Natural killer cell treated with Interleukin-12 subunit alpha and Interleukin-12 subunit beta and Interleukin-15 and Interleukin-18, amount 100 ng/mL, for 72 hours (primary cell): ENCODE measurements at regions not wholly inside any gene's neighbourhood (a gene's known extent, or its start where the extent isn't known, plus 50 kb on each side); places are given as distances from the start of the nearest gene placed in this dataset.

Experiments
- ATAC-seq, 2 donors: fragments of 150-1000 bp; cut with Tn5 transposase in 1 of 2; sonication (Bioruptor Pico), chemical (Tn5 transposase) in 1 of 2; 2 replicates each; pipeline ENCODE4 v1.10.0; 2021
- DNase-seq: peaks from one replicate; pipeline ENCODE4 v3.0.0; 2022; ENCODE audit warnings: low spot score
- H3K27ac Mint-ChIP-seq, 2 donors: 1 replicate in 1 of 2; 2 replicates in 1 of 2; pipeline ENCODE4 v1.8.0; 2022; ENCODE audit warnings: mixed read lengths in 2 of 2, mild to moderate bottlenecking in 1 of 2, moderate library complexity in 1 of 2
- H3K27me3 Mint-ChIP-seq, 2 donors: 1 replicate in 1 of 2; 2 replicates in 1 of 2; pipeline ENCODE4 v1.8.0; 2022; ENCODE audit warnings: mixed read lengths in 2 of 2
- H3K36me3 Mint-ChIP-seq: one replicate; pipeline ENCODE4 v1.8.0; 2022; ENCODE audit warnings: mixed read lengths
- H3K4me1 Mint-ChIP-seq, 2 donors: 1 replicate in 1 of 2; 2 replicates in 1 of 2; pipeline ENCODE4 v1.8.0; 2022; ENCODE audit warnings: low read depth in 2 of 2, mixed read lengths in 2 of 2, mild to moderate bottlenecking in 1 of 2
- H3K4me3 Mint-ChIP-seq: one replicate; pipeline ENCODE4 v1.8.0; 2022; ENCODE audit warnings: mixed read lengths
- H3K9me3 Mint-ChIP-seq: 2 replicates; pipeline ENCODE4 v1.8.0; 2022; ENCODE audit warnings: mixed read lengths

DNA sequence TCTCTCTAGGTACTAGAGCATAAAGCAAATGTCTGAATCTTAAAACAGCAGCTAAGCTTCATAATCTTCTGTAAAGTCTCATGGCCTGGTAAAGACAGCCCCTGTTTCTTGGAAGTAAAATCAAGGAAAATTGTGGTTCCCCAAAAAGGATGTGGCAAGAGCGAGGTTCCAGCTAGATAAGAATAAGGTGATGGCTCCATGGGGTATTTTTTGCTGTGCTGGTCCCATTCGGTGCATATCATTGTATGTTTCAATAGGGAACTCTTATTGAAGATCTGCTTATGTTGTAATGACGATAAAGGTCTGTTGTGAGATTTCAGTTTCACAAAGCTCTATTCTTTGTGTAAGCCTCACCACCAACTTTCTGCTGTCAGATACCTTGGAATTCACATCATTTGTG lies 316.9 kb upstream of the NOCT start:
- no peak overlapping the region for H3K27ac Mint-ChIP-seq
- ATAC-seq: no peak

DNA sequence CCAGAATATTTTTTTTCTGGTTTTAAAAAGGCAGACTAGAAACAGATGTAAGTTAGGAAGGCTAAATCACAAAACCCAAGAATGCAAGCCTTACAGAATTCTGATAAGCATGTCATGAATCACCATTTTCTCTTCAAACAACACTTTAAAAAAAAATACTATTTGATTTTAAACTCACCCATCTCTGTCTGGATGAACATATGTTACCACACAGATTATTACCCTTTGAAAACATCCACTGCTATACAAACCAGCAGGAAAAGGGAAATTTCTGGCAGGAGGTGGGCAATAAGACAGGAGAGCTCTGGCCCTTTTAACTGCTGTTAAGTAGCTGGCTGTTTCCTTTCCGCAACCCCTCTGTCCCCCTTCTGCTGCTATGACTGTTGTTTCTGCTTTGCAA lies 317.7 kb upstream of the NOCT start:
- H3K36me3 Mint-ChIP-seq: no peaks in the 10 kb centered on the region
- H3K9me3 Mint-ChIP-seq: no peaks in the 10 kb centered on the region
- ATAC-seq (no peak), DNase-seq (no peak)
- no peak overlapping the region for H3K27ac Mint-ChIP-seq
- no peaks in the 10 kb centered on the region for H3K4me1 Mint-ChIP-seq
- H3K4me3 Mint-ChIP-seq: no peak overlapping the region
- H3K27me3 Mint-ChIP-seq: peaks cover 6 to 13% of the 10 kb centered on the region in 2 donors

More for the DNA sequence above, 316.9 kb upstream of the NOCT start:
- peaks cover 5% of the 10 kb centered on the region for H3K9me3 Mint-ChIP-seq
- H3K36me3 Mint-ChIP-seq: no peaks in the 10 kb centered on the region
- no peak for DNase-seq
- H3K4me1 Mint-ChIP-seq: no peaks in the 10 kb centered on the region
- H3K27me3 Mint-ChIP-seq: peaks cover 9 to 13% of the 10 kb centered on the region in 2 donors
- no peak overlapping the region for H3K4me3 Mint-ChIP-seq

GRCh38 chr4:138696771-138697170 lies 318.8 kb upstream of the NOCT start:
- H3K4me1 Mint-ChIP-seq: no peaks in the 10 kb centered on the region
- ATAC-seq (no peak), DNase-seq (no peak)
- H3K27me3 Mint-ChIP-seq: peaks cover 6 to 13% of the 10 kb centered on the region in 2 donors
- H3K27ac Mint-ChIP-seq: no peak overlapping the region
- H3K4me3 Mint-ChIP-seq: no peak overlapping the region
- H3K36me3 Mint-ChIP-seq: no peaks in the 10 kb centered on the region
- no peaks in the 10 kb centered on the region for H3K9me3 Mint-ChIP-seq

DNA sequence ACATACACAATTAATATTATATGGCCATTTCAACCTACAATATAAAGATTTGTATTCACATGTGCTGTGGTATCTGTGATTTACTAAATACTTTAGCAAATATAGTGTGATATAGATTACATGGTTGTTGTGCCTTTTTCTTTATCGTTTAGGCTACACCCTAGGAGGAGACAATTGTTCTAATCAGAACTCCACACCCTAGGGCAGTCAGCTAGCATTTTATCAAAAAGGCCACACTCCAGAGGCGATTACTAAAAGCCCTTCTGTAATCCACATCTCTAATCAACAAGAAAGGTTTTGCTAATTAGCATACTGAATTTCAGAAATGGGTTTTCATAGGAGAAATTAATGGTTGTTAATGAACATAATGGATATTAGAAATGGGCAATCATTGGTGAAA lies 319.5 kb upstream of the NOCT start:
- Mint-ChIP-seq H3K36me3 (no peaks in the 10 kb centered on the region), H3K9me3 (no peaks in the 10 kb centered on the region), H3K4me3 (no peak overlapping the region), H3K27ac (no peak overlapping the region), H3K4me1 (no peaks in the 10 kb centered on the region), H3K27me3 (peaks cover 6 to 13% of the 10 kb centered on the region in 2 donors)
- no peak for ATAC-seq
- no peak for DNase-seq

DNA sequence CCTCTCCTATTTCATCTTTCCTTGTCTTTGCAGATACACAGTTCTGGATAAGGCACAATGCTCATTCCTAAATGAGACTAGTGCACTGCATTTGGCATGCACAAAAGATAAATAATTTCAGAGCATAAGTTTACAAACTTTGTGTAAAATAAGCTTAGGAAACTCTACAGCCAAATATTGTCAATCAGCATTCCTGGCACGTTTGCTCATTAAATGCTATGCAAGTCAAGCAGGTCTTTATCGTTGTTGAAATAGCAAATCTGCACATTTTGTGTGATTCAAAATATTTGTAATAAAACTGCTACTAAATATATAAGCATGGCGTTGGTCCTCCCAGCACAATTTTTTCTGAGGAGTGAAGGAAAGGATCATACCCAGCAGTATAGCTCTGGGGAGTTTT lies 322.1 kb upstream of the NOCT start:
- H3K36me3 Mint-ChIP-seq: no peaks in the 10 kb centered on the region
- ATAC-seq (no peak), DNase-seq (no peak)
- no peak overlapping the region for H3K4me3 Mint-ChIP-seq
- H3K9me3 Mint-ChIP-seq: no peaks in the 10 kb centered on the region
- peaks cover 8 to 13% of the 10 kb centered on the region in 2 donors for H3K27me3 Mint-ChIP-seq
- no peak overlapping the region for H3K27ac Mint-ChIP-seq
- no peaks in the 10 kb centered on the region for H3K4me1 Mint-ChIP-seq

DNA sequence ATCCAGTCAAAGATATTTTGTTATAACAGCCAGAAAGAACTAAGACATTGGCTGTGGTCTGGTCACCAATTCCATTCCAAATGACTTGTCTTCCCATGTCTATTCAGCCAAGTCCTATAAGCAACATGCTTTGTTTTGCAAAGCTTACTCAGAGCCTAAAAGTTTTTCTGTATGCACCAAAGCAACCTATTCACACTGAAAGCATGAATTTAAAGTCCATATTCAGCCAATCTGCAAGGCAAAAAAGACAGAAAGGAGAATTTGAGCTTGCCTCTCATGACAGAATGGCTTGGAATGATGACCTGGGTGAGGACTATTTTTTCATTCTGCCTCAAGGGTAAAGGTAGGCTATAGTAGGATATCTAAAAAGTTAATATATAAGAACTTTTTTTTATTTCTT lies 323.2 kb upstream of the NOCT start:
- no peak for DNase-seq
- peaks cover 8 to 13% of the 10 kb centered on the region in 2 donors for H3K27me3 Mint-ChIP-seq
- H3K4me3 Mint-ChIP-seq: no peak overlapping the region

DNA sequence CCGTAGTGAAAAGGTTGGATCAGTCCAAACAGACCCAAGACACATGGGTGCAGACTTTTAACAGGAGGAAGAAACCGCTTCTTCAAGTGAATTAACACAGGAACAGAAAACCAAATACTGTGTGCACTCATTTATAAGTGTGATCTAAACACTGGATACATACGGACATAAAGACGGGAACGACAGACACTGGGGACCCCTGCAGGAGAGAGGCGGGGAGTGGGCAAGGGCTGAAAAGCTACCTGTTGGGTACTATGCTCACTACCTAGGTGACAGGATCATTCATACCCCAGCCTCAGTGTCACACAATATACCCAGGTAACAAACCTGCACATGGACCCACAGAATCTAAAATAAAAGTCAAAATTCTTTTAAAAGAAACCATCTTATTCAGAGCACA lies 326.0 kb upstream of the NOCT start:
- DNase-seq (no peak), ATAC-seq (no peak)
- no peaks in the 10 kb centered on the region for H3K9me3 Mint-ChIP-seq
- H3K4me1 Mint-ChIP-seq: no peaks in the 10 kb centered on the region
- H3K27me3 Mint-ChIP-seq: peaks cover 4 to 6% of the 10 kb centered on the region in 2 donors
- H3K4me3 Mint-ChIP-seq: no peak overlapping the region
- H3K36me3 Mint-ChIP-seq: no peaks in the 10 kb centered on the region
- no peak overlapping the region for H3K27ac Mint-ChIP-seq

More for the DNA sequence above, 323.2 kb upstream of the NOCT start:
- Mint-ChIP-seq H3K4me1 (no peaks in the 10 kb centered on the region), H3K27ac (no peak overlapping the region), H3K9me3 (no peaks in the 10 kb centered on the region), H3K36me3 (no peaks in the 10 kb centered on the region)
- no peak for ATAC-seq

- H3K36me3 Mint-ChIP-seq: no peaks in the 10 kb centered on the region
- H3K27me3 Mint-ChIP-seq: peaks cover under 1 to 4% of the 10 kb centered on the region in 2 donors
- H3K9me3 Mint-ChIP-seq: no peaks in the 10 kb centered on the region
- DNase-seq: no peak
- no peaks in the 10 kb centered on the region for H3K4me1 Mint-ChIP-seq
- H3K4me3 Mint-ChIP-seq: no peak overlapping the region
- no peak for ATAC-seq
- H3K27ac Mint-ChIP-seq: no peak overlapping the region
Observed at GRCh38 chr4:138689187-138689586, 326.4 kb upstream of the NOCT start.

DNA sequence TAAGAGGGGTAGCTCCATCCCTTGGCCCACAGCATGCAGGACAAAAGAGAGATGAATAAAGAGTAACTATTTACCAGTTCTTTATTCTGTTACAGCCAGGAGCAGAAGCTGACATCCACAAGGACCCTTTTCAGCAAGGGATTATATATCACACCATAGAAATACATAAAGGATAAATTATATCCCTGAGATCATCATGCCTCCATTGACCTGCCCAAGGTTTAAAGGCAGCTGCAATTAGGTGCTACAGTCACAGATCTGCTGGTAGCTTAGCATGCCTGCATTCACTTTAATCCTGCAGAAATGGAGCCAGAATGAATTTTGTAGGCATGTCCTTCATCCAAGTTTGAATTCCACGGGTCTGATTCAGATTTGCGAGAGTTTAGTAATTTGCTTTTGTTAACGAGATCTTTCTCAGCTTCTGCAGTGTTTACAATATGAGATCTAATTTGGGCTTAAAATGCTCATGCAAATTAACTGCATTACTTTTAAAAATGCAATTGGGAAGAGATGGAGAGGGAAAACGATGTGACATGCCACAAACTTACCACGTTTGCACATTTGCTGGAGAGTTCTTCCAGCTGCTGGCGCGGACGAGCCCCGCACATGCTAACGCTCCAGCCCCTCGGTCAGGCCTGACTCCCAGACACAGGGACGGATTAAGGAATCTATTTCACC lies 327.0 kb upstream of the NOCT start:
- Mint-ChIP-seq H3K36me3 (no peaks in the 10 kb centered on the region), H3K9me3 (no peaks in the 10 kb centered on the region), H3K27me3 (peaks cover 0 to 2% of the 10 kb centered on the region in 2 donors), H3K4me1 (no peaks in the 10 kb centered on the region), H3K27ac (no peak overlapping the region), H3K4me3 (no peak overlapping the region)
- no peak for ATAC-seq
- DNase-seq: no peak

DNA sequence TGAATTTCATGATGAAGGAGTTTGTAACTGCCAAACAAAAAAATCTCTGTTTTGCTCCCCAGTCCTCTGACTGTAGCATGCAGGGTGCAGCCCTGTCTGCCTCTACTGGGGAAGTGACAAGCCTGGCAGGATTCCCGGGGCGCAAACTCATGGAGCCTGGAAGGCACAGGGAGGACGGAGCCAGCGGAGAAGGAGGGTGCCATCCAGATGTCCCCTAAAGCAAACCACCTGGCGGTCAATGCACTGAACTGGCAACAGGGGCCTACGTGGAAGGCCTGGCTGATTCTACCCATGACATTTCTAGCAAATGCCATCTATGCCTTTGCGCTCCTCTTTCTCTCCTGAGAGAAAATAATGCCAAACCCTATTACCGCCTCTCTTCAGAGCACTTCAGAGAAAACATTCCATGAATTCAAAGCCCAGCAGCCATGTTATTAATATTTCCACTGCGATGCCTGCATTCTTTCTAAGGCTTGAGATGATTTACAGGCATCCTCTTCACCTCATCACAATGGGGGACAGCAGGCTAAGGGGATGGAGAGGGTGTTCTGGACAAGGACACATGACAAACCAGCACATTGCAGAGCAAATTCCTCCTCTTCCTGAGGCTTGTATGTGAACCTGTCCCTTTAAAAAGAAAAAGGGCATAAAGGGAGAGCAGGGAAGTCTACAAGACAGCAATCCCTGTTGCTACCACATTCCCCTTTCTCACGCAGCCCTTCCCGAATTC lies 329.3 kb upstream of the NOCT start:
- Mint-ChIP-seq H3K36me3 (no peaks in the 10 kb centered on the region), H3K4me3 (no peak overlapping the region), H3K9me3 (no peaks in the 10 kb centered on the region), H3K4me1 (no peaks in the 10 kb centered on the region), H3K27ac (no peak overlapping the region), H3K27me3 (peaks cover 10 to 16% of the 10 kb centered on the region in 2 donors)
- DNase-seq (no peak), ATAC-seq (no peak)

DNA sequence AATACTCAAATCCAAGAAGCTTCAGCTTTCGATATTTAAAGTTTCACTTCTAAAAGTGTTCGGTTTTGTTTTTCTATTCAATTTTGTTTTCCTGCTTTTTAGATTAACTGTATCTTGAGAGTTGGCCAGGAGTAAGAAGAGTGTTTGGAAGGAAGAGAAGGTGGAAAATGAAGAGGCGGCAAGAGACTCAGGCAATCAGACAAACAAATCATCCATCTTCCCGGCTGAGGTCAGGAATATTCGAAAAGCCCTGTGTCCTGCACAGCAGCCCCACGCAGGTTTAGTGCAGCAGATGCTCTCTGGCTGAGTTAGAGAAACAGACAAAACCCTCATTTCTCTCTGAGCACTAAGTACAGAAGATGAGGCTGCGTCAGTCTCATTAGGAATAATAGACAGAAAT lies 330.3 kb upstream of the NOCT start:
- Mint-ChIP-seq H3K9me3 (no peaks in the 10 kb centered on the region), H3K27me3 (peaks cover 10 to 16% of the 10 kb centered on the region in 2 donors), H3K4me1 (no peaks in the 10 kb centered on the region), H3K4me3 (no peak overlapping the region), H3K27ac (no peak overlapping the region), H3K36me3 (no peaks in the 10 kb centered on the region)
- DNase-seq (no peak), ATAC-seq (no peak)

DNA sequence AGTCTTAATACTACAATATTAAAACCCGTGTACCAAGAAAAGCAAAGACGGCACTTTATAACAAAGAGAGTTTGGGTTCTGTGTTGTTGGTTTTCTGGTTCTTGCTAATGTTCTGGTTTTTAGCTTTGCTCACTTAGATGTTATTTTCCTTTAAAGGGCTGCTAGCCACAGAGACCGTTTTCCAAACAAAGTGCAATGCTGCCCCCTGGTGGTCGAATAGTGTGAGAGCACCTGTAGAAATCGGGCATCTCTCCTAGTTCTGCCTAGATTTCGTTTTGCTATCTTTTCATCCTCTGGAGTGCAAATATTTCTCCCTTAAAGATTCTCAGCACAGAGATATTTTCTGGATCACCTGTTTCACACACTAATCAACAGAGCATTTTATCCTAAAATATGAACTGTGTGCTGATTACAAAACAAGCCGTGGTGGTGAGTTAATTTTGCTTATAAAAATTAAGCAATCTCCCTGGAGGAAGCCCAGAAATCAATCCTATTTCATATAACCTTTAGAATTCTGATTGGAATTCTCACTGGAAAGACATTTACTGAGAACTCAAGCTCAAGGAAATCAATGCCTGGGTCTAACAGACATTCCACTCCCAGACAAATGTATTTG lies 334.5 kb upstream of the NOCT start:
- H3K36me3 Mint-ChIP-seq: no peaks in the 10 kb centered on the region
- no peak for ATAC-seq
- no peaks in the 10 kb centered on the region for H3K4me1 Mint-ChIP-seq
- no peak overlapping the region for H3K4me3 Mint-ChIP-seq
- DNase-seq: peak; percentile 62
- no peak overlapping the region for H3K27ac Mint-ChIP-seq
- no peaks in the 10 kb centered on the region for H3K9me3 Mint-ChIP-seq
- H3K27me3 Mint-ChIP-seq: peaks cover 11 to 27% of the 10 kb centered on the region in 2 donors

- no peak overlapping the region for H3K4me3 Mint-ChIP-seq
- H3K9me3 Mint-ChIP-seq: no peaks in the 10 kb centered on the region
- H3K27me3 Mint-ChIP-seq: peaks cover 11 to 27% of the 10 kb centered on the region in 2 donors
- H3K36me3 Mint-ChIP-seq: no peaks in the 10 kb centered on the region
- H3K4me1 Mint-ChIP-seq: no peaks in the 10 kb centered on the region
- ATAC-seq: no peak
- DNase-seq: no peak
- no peak overlapping the region for H3K27ac Mint-ChIP-seq
Observed at GRCh38 chr4:138680256-138680655, 335.3 kb upstream of the NOCT start.

DNA sequence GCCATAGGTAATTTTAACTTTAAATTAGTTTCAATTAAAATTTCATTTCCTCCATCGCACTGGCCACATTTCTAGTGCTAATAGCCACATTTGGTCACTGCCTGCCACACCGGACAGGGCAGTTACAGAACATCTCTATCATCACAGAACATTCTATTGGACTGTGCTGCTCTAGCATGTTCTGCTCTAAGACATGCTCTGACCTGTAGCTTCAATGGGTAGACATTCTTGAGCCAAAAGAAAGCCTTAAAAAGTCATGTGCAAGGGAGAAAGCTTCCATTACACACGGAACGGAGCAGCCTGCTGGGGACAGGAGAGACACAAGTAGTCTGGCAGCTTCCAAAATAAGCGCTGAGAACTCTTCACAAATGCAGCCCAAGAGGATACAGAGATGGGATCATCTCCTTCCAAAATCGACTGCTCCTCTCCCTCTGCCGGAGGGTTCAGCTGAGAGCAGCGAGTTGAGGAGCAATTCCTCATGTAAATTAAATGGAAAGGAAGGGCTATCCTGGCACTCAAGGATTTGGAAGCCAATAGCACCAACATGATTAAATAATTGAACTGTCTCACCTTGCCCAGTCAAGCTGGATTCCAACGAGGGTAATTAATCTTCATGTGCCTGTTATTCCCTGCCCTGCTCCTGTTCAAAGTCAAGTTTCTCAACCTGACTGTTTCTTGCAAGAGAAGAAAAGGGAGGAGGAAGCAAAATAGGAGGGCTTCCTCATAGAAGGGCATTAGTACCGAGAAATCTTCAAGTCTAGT lies 336.4 kb upstream of the NOCT start:
- Mint-ChIP-seq H3K27ac (no peak overlapping the region), H3K4me3 (no peak overlapping the region), H3K36me3 (no peaks in the 10 kb centered on the region), H3K9me3 (no peaks in the 10 kb centered on the region), H3K27me3 (peaks cover 11 to 27% of the 10 kb centered on the region in 2 donors), H3K4me1 (no peaks in the 10 kb centered on the region)
- DNase-seq (no peak), ATAC-seq (no peak)
